ENCODE measurements at regions not wholly inside any gene's neighbourhood (a gene's known extent, or its start where the extent isn't known, plus 50 kb on each side); places are given as distances from the start of the nearest gene placed in this dataset.

DNA sequence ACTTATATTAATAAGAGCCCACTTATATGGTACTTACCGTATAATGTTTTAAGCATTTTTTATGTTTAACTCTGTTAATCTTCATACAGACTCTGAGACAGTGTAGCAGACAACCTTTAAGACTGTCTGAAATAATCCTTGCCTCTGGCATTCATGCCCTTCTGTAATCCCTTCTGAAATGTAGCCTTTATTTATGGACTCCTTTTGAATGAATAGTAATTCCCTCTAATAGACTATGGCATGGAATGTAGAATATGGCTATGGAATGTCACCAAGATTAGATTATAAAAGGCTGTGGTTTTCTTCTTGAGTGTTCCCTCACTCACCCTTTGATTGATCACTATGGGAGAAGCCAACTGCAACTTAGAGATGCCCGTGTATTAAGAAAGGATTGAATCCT, 439.4 kb downstream of the SH3GL2 start:
- Histone ChIP-seq H2BK15ac (ENCODE audit: low read depth, low read length) (no peak overlapping the region), H4K5ac (ENCODE audit: low read depth, low read length) (no peak overlapping the region), H2AK5ac (ENCODE audit: low read depth, low read length) (no peak overlapping the region), H3K9me3 (ENCODE audit: control insufficient read depth, insufficient read depth, low read length) (no peaks in the 10 kb centered on the region), H4K91ac (ENCODE audit: insufficient read depth, low read depth, low read length) (no peak overlapping the region), H3K9ac (ENCODE audit: low read depth, low read length) (no peak overlapping the region), H3K4me1 (ENCODE audit: control insufficient read depth, insufficient read depth, low read length) (no peaks in the 10 kb centered on the region), H3K4me3 (ENCODE audit: insufficient read depth, low read depth, low read length) (no peak overlapping the region), H4K20me1 (ENCODE audit: insufficient read depth, low read length) (no peaks in the 10 kb centered on the region), H2BK120ac (ENCODE audit: low read depth, low read length) (no peak overlapping the region), H3K79me1 (ENCODE audit: low read depth in 1 of 2, low read length in 2 of 2) (no peaks in the 10 kb centered on the region), H3K27ac (ENCODE audit: insufficient read depth, low read length) (no peak overlapping the region), H3K4ac (ENCODE audit: low read depth, low read length) (no peak overlapping the region), H2AK9ac (replicated peaks; ENCODE audit: low read depth, low read length, poor library complexity) (no peak overlapping the region), H3K56ac (ENCODE audit: extremely low read depth, insufficient read depth, low read length) (no peak overlapping the region), H2BK5ac (ENCODE audit: low read depth, low read length, poor library complexity, severe bottlenecking) (no peak overlapping the region), H3K18ac (ENCODE audit: low read depth, low read length) (no peak overlapping the region), H3K27me3 (ENCODE audit: control insufficient read depth, insufficient read depth, low read length) (no peaks in the 10 kb centered on the region), H3K23ac (ENCODE audit: low read depth, low read length) (no peak overlapping the region), H3K14ac (replicated peaks; ENCODE audit: low read depth, low read length) (no peak overlapping the region), H2AFZ (replicated peaks; ENCODE audit: low read length, poor library complexity) (no peak overlapping the region), H3K9me1 (ENCODE audit: insufficient read depth, low read length) (no peaks in the 10 kb centered on the region), H3K36me3 (ENCODE audit: control insufficient read depth, insufficient read depth, low read length) (no peaks in the 10 kb centered on the region), H3K4me2 (ENCODE audit: low read depth, low read length) (no peak overlapping the region), H4K8ac (ENCODE audit: low read depth in 2 of 2, low read length in 2 of 2) (no peak overlapping the region), H2BK20ac (ENCODE audit: low read depth, low read length) (no peak overlapping the region)
- ATAC-seq (ENCODE audit: low read depth): no peak
- no TSS peak for BruUV-seq (replicated peaks)
- ChIA-PET CTCF (no interaction called here), POLR2A (ENCODE audit: unreplicated experiment) (no interaction called here)
- dilution Hi-C loops (cut with HindIII; ENCODE audit: low sequenced_read_pairs, unreplicated experiment) (no loop called here), in situ Hi-C loops (cut with MboI; ENCODE audit: low sequenced_read_pairs) (no loop called here), intact Hi-C loops (cut with micrococcal nuclease) (no loop called here)
- TF ChIP-seq, protein P1, sequence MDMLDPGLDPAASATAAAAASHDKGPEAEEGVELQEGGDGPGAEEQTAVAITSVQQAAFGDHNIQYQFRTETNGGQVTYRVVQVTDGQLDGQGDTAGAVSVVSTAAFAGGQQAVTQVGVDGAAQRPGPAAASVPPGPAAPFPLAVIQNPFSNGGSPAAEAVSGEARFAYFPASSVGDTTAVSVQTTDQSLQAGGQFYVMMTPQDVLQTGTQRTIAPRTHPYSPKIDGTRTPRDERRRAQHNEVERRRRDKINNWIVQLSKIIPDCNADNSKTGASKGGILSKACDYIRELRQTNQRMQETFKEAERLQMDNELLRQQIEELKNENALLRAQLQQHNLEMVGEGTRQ (IDR thresholded peaks at IDR 0.05; ENCODE audit: low read depth, low read length): no peak
- no peak for TF ChIP-seq POLR2A (IDR thresholded peaks at IDR 0.05; ENCODE audit: low read depth, low read length)
- no peak for TF ChIP-seq BHLHE40 (IDR thresholded peaks at IDR 0.05; ENCODE audit: low read depth, low read length)
- TF ChIP-seq FOS (IDR thresholded peaks at IDR 0.05; ENCODE audit: low read depth, low read length): no peak
- no peak for TF ChIP-seq SMC3 (IDR thresholded peaks at IDR 0.05; ENCODE audit: low read depth, low read length)
- TF ChIP-seq RFX5 (IDR thresholded peaks at IDR 0.05; ENCODE audit: low read depth, low read length): no peak
- TF ChIP-seq CEBPB (IDR thresholded peaks at IDR 0.05; ENCODE audit: low read depth, low read length): no peak
- TF ChIP-seq MAFK (IDR thresholded peaks at IDR 0.05; ENCODE audit: low read depth, low read length): no peak
- TF ChIP-seq MXI1 (IDR thresholded peaks at IDR 0.05; ENCODE audit: borderline replicate concordance, low read depth, low read length): no peak
- TF ChIP-seq, protein P2, sequence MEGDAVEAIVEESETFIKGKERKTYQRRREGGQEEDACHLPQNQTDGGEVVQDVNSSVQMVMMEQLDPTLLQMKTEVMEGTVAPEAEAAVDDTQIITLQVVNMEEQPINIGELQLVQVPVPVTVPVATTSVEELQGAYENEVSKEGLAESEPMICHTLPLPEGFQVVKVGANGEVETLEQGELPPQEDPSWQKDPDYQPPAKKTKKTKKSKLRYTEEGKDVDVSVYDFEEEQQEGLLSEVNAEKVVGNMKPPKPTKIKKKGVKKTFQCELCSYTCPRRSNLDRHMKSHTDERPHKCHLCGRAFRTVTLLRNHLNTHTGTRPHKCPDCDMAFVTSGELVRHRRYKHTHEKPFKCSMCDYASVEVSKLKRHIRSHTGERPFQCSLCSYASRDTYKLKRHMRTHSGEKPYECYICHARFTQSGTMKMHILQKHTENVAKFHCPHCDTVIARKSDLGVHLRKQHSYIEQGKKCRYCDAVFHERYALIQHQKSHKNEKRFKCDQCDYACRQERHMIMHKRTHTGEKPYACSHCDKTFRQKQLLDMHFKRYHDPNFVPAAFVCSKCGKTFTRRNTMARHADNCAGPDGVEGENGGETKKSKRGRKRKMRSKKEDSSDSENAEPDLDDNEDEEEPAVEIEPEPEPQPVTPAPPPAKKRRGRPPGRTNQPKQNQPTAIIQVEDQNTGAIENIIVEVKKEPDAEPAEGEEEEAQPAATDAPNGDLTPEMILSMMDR (conservative IDR thresholded peaks at IDR 0.05; ENCODE audit: low read depth, low read length): no peak
- TF ChIP-seq CHD1 (IDR thresholded peaks at IDR 0.05; ENCODE audit: low read depth, low read length): no peak
- no peak for TF ChIP-seq RCOR1 (IDR thresholded peaks at IDR 0.05; ENCODE audit: insufficient replicate concordance, low read length)
- TF ChIP-seq, protein P3, sequence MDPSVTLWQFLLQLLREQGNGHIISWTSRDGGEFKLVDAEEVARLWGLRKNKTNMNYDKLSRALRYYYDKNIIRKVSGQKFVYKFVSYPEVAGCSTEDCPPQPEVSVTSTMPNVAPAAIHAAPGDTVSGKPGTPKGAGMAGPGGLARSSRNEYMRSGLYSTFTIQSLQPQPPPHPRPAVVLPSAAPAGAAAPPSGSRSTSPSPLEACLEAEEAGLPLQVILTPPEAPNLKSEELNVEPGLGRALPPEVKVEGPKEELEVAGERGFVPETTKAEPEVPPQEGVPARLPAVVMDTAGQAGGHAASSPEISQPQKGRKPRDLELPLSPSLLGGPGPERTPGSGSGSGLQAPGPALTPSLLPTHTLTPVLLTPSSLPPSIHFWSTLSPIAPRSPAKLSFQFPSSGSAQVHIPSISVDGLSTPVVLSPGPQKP (IDR thresholded peaks at IDR 0.05; ENCODE audit: borderline replicate concordance, low read depth, low read length): no peak
- no peak for TF ChIP-seq MAZ (IDR thresholded peaks at IDR 0.05; ENCODE audit: borderline replicate concordance, low read depth, low read length)
- no peak for TF ChIP-seq NFE2L2 (IDR thresholded peaks at IDR 0.05; ENCODE audit: low read depth, low read length)
- TF ChIP-seq RAD21 (IDR thresholded peaks at IDR 0.05; ENCODE audit: low read length): no peak
- no CpG with 5 or more reads among the region's 2 CpGs for WGBS, 2 experiments (ENCODE audit: extremely low coverage in 2 of 2, insufficient read length in 1 of 2)
- DNase-seq: no peak
